SK-N-SH treated with all-trans-retinoic acid at 6 μM for 48 hours (cell line): ENCODE measurements at regions not wholly inside any gene's neighbourhood (a gene's known extent, or its start where the extent isn't known, plus 50 kb on each side); places are given as distances from the start of the nearest gene placed in this dataset.
"Not testable (repeated sequence)": the region's sequence is repeated elsewhere in the genome, so short reads cannot be mapped to it uniquely, and the experiment has no call there.

ENCODE experiments used
- ATAC-seq: fragments of 200-7000 bp; cut with Tn5 transposase; 3 replicates; pipeline ENCODE4 v1.9.1; 2020; ENCODE audit warnings: mild to moderate bottlenecking, moderate library complexity
- ARNTL ChIP-seq: fragments of 450-650 bp; formaldehyde crosslinking; IDR thresholded peaks from 2 replicates; pipeline ENCODE4 v1.5.0; 2020; ENCODE audit warnings: low read depth, mild to moderate bottlenecking, moderate library complexity, borderline replicate concordance
- BACH2 ChIP-seq: fragments of 250-450 bp; sonication (Bioruptor Pico); IDR thresholded peaks from 2 replicates; pipeline ENCODE4 v1.9.0; 2021; ENCODE audit warnings: mild to moderate bottlenecking, borderline replicate concordance
- CREB5 ChIP-seq: fragments of 250-450 bp; sonication (Bioruptor Pico); IDR thresholded peaks from 2 replicates; pipeline ENCODE4 v1.5.1; 2020; ENCODE audit warnings: low read depth, mild to moderate bottlenecking, moderate library complexity
- CSDC2 ChIP-seq: fragments of 250-450 bp; sonication (Bioruptor Pico); IDR thresholded peaks from 2 replicates; pipeline ENCODE4 v1.5.0; 2020; ENCODE audit warnings: mild to moderate bottlenecking, moderate library complexity
- CSRNP3 ChIP-seq: fragments of 250-450 bp; sonication (Bioruptor Pico); IDR thresholded peaks from 2 replicates; pipeline ENCODE4 v1.5.1; 2021; ENCODE audit warnings: mild to moderate bottlenecking, moderate library complexity
- ESRRG ChIP-seq: fragments of 250-450 bp; sonication (Bioruptor Pico); IDR thresholded peaks from 2 replicates; pipeline ENCODE4 v1.6.1; 2021; ENCODE audit warnings: mild to moderate bottlenecking
- GLIS3 ChIP-seq: fragments of 250-450 bp; sonication (Bioruptor Pico); IDR thresholded peaks from 2 replicates; pipeline ENCODE4 v1.5.0; 2020; ENCODE audit warnings: mild to moderate bottlenecking, moderate library complexity
- ISL1 ChIP-seq: fragments of 250-450 bp; sonication (Bioruptor Pico); IDR thresholded peaks from 2 replicates; pipeline ENCODE4 v2.1.2; 2022; ENCODE audit warnings: mild to moderate bottlenecking, moderate library complexity
- OSR1 ChIP-seq: fragments of 250-450 bp; sonication (Bioruptor Pico); IDR thresholded peaks from 2 replicates; pipeline ENCODE4 v1.8.0; 2022; ENCODE audit warnings: moderate library complexity, mild to moderate bottlenecking, inconsistent platforms
- PATZ1 ChIP-seq: fragments of 250-450 bp; sonication (Bioruptor Pico); IDR thresholded peaks from 2 replicates; pipeline ENCODE4 v1.8.0; 2020; ENCODE audit warnings: mild to moderate bottlenecking, moderate library complexity, borderline replicate concordance
- POU6F1 ChIP-seq: fragments of 250-450 bp; sonication (Bioruptor Pico); IDR thresholded peaks from 2 replicates; pipeline ENCODE4 v1.8.0; 2021; ENCODE audit warnings: low read depth, mild to moderate bottlenecking, moderate library complexity, borderline replicate concordance
- PPARA ChIP-seq: fragments of 250-450 bp; sonication (Bioruptor Pico); IDR thresholded peaks from 2 replicates; pipeline ENCODE4 v1.5.0; 2020; ENCODE audit warnings: mild to moderate bottlenecking, borderline replicate concordance
- RARB ChIP-seq: fragments of 250-450 bp; sonication (Bioruptor Pico); IDR thresholded peaks from 2 replicates; pipeline ENCODE4 v1.8.0; 2021; ENCODE audit warnings: mild to moderate bottlenecking, moderate library complexity
- SNAI2 ChIP-seq: fragments of 250-450 bp; sonication (Bioruptor Pico); IDR thresholded peaks from 2 replicates; pipeline ENCODE4 v1.5.0; 2020; ENCODE audit warnings: mild to moderate bottlenecking, moderate library complexity
- TCF4 ChIP-seq: fragments of 250-450 bp; sonication (Bioruptor Pico); IDR thresholded peaks from 2 replicates; pipeline ENCODE4 v1.8.0; 2021; ENCODE audit warnings: mild to moderate bottlenecking, moderate library complexity, borderline replicate concordance
- TOX ChIP-seq: fragments of 250-450 bp; sonication (Bioruptor Pico); IDR thresholded peaks from 2 replicates; pipeline ENCODE4 v1.8.0; 2021; ENCODE audit warnings: mild to moderate bottlenecking, moderate library complexity, borderline replicate concordance
- TSHZ2 ChIP-seq: fragments of 250-450 bp; sonication (Bioruptor Pico); IDR thresholded peaks from 2 replicates; pipeline ENCODE4 v1.5.0; 2020; ENCODE audit warnings: mild to moderate bottlenecking, moderate library complexity
- ZFP3 ChIP-seq: fragments of 250-450 bp; sonication (Bioruptor Pico); IDR thresholded peaks from 2 replicates; pipeline ENCODE4 v1.5.0; 2020; ENCODE audit warnings: mild to moderate bottlenecking, moderate library complexity
- ZFP30 ChIP-seq: fragments of 450-650 bp; formaldehyde crosslinking; IDR thresholded peaks from 2 replicates; pipeline ENCODE4 v1.5.0; 2022; ENCODE audit warnings: mild to moderate bottlenecking, moderate library complexity
- ZNF565 ChIP-seq: fragments of 450-650 bp; formaldehyde crosslinking; conservative IDR thresholded peaks from 2 replicates; pipeline ENCODE4 v1.5.0; 2020; ENCODE audit warnings: low read depth, mild to moderate bottlenecking, moderate library complexity
- ZNF70 ChIP-seq: fragments of 450-650 bp; formaldehyde crosslinking; IDR thresholded peaks from 2 replicates; pipeline ENCODE4 v1.5.0; 2020; ENCODE audit warnings: mild to moderate bottlenecking, moderate library complexity
- ZNF8 ChIP-seq: fragments of 450-650 bp; formaldehyde crosslinking; IDR thresholded peaks from 2 replicates; pipeline ENCODE4 v1.5.0; 2020; ENCODE audit warnings: mild to moderate bottlenecking, moderate library complexity

GRCh38 chr5:163350083-163350482, 87.3 kb upstream of the CCNG1 start:
- no peak for TF ChIP-seq ZFP3 (CRISPR knock-in tag)
- TF ChIP-seq ZFP30 (CRISPR knock-in tag) = no peak
- TF ChIP-seq GLIS3 = no peak
- TF ChIP-seq ZNF70 (CRISPR knock-in tag) = no peak
- no peak for TF ChIP-seq BACH2 (CRISPR knock-in tag)
- TF ChIP-seq PATZ1 (CRISPR knock-in tag) = no peak
- TF ChIP-seq CREB5 (CRISPR knock-in tag) = no peak
- no peak for TF ChIP-seq CSDC2 (CRISPR knock-in tag)
- TF ChIP-seq, all 23 proteins: peak for 0
- ATAC-seq = peak; percentile 50; the same call in 1 of the 3 replicates

GRCh38 chr5:163352531-163352930, 84.9 kb upstream of the CCNG1 start:
- no peak for TF ChIP-seq SNAI2 (CRISPR knock-in tag)
- TF ChIP-seq POU6F1 (CRISPR knock-in tag) = no peak
- no peak for TF ChIP-seq TSHZ2 (CRISPR knock-in tag)
- no peak for TF ChIP-seq PATZ1 (CRISPR knock-in tag)
- no peak for TF ChIP-seq ZNF70 (CRISPR knock-in tag)
- TF ChIP-seq BACH2 (CRISPR knock-in tag) = no peak
- no peak for TF ChIP-seq CREB5 (CRISPR knock-in tag)
- TF ChIP-seq, all 23 proteins: peak for 0

GRCh38 chr5:163355811-163356210, 81.6 kb upstream of the CCNG1 start:
- not testable (repeated sequence) for ATAC-seq

More at GRCh38 chr5:163352531-163352930, 84.9 kb upstream of the CCNG1 start:
- no peak for ATAC-seq

- no peak for ATAC-seq
- TF ChIP-seq ZFP3 (CRISPR knock-in tag) (no peak), ISL1 (CRISPR knock-in tag) (no peak), PPARA (CRISPR knock-in tag) (no peak), RARB (no peak), POU6F1 (CRISPR knock-in tag) (no peak), GLIS3 (no peak), ESRRG (CRISPR knock-in tag) (no peak), ZNF8 (no peak), ZNF565 (no peak), TCF4 (no peak), SNAI2 (CRISPR knock-in tag) (no peak), CSRNP3 (CRISPR knock-in tag) (no peak), ARNTL (no peak), TOX (no peak), BACH2 (CRISPR knock-in tag) (no peak), ZNF70 (CRISPR knock-in tag) (no peak), OSR1 (CRISPR knock-in tag) (no peak)
These were observed 79.8 kb upstream of the CCNG1 start for GRCh38 chr5:163357636-163358035.
